ENCODE measurements at regions not wholly inside any gene's neighbourhood (a gene's known extent, or its start where the extent isn't known, plus 50 kb on each side); places are given as distances from the start of the nearest gene placed in this dataset.

- no peak for TF ChIP-seq CTCF (IDR thresholded peaks at IDR 0.05)
- TF ChIP-seq POLR2A (IDR thresholded peaks at IDR 0.05), result no peak
Measured at GRCh38 chr1:73218995-73219546, 936.7 kb upstream of the NEGR1 start.

All from adrenal gland (tissue), 5 donors.